Nephron (organoid): ENCODE measurements at regions not wholly inside any gene's neighbourhood (a gene's known extent, or its start where the extent isn't known, plus 50 kb on each side); places are given as distances from the start of the nearest gene placed in this dataset.

Experiments
- H3K27ac Mint-ChIP-seq, 3 experiments: 2 replicates each; pipeline ENCODE4 v1.8.0; 2020; ENCODE audit warnings: mixed read lengths in 3 of 3, mild to moderate bottlenecking in 2 of 3, moderate library complexity in 1 of 3
- H3K27me3 Mint-ChIP-seq: 2 replicates; pipeline ENCODE4 v1.8.0; 2021; ENCODE audit warnings: low read depth, mild to moderate bottlenecking, moderate library complexity, mixed read lengths
- H3K36me3 Mint-ChIP-seq: 2 replicates; pipeline ENCODE4 v1.8.0; 2020; ENCODE audit warnings: low read depth, mixed read lengths
- H3K4me1 Mint-ChIP-seq: 2 replicates; pipeline ENCODE4 v1.8.0; 2020; ENCODE audit warnings: mixed read lengths
- H3K4me3 Mint-ChIP-seq, 3 experiments: 2 replicates each; pipeline ENCODE4 v1.8.0; 2020; ENCODE audit warnings: mild to moderate bottlenecking in 3 of 3, mixed read lengths in 3 of 3, moderate library complexity in 2 of 3
- H3K9me3 Mint-ChIP-seq: 2 replicates; pipeline ENCODE4 v1.8.0; 2020; ENCODE audit warnings: mixed read lengths
- CTCF ChIP-seq, 3 experiments: fragments of 200-600 bp; sonication (generic); IDR thresholded peaks; one replicate each; pipeline ENCODE4 v1.5.0; 2021; ENCODE audit warnings: antibody characterized with exemption in 3 of 3; ENCODE audit not compliant: unreplicated experiment in 3 of 3

GRCh38 chr18:29123706-29124530, 947.0 kb upstream of the CDH2 start:
- no peak overlapping the region for H3K4me3 Mint-ChIP-seq
- no peak for TF ChIP-seq CTCF (IDR thresholded peaks at IDR 0.05; ENCODE audit: unreplicated experiment in 3 of 3)
- H3K9me3 Mint-ChIP-seq = no peaks in the 10 kb centered on the region
- no peak overlapping the region for H3K27ac Mint-ChIP-seq
- H3K4me1 Mint-ChIP-seq = no peaks in the 10 kb centered on the region
- no peaks in the 10 kb centered on the region for H3K36me3 Mint-ChIP-seq
- H3K27me3 Mint-ChIP-seq = peaks cover 4% of the 10 kb centered on the region

- Mint-ChIP-seq H3K4me3 (no peak overlapping the region), H3K27me3 (no peaks in the 10 kb centered on the region), H3K9me3 (no peaks in the 10 kb centered on the region), H3K36me3 (no peaks in the 10 kb centered on the region), H3K27ac (no peak overlapping the region), H3K4me1 (peaks cover 8% of the 10 kb centered on the region)
- no peak for TF ChIP-seq CTCF (IDR thresholded peaks at IDR 0.05; ENCODE audit: unreplicated experiment in 3 of 3)
Observed at GRCh38 chr18:29104671-29105070, 927.7 kb upstream of the CDH2 start.

- Mint-ChIP-seq H3K27ac (peak overlapping the region in 2 of 3 experiments; percentile 28 to 48), H3K27me3 (no peaks in the 10 kb centered on the region), H3K4me3 (no peak overlapping the region), H3K4me1 (peaks cover 8% of the 10 kb centered on the region), H3K9me3 (no peaks in the 10 kb centered on the region), H3K36me3 (no peaks in the 10 kb centered on the region)
- no peak for TF ChIP-seq CTCF (IDR thresholded peaks at IDR 0.05; ENCODE audit: unreplicated experiment in 3 of 3)
Observed at GRCh38 chr18:29104227-29104626, 927.3 kb upstream of the CDH2 start.

GRCh38 chr18:29096079-29096770, 919.3 kb upstream of the CDH2 start:
- Mint-ChIP-seq H3K4me3 (no peak overlapping the region), H3K4me1 (peaks cover 5% of the 10 kb centered on the region), H3K36me3 (no peaks in the 10 kb centered on the region), H3K9me3 (no peaks in the 10 kb centered on the region), H3K27me3 (no peaks in the 10 kb centered on the region), H3K27ac (no peak overlapping the region)
- TF ChIP-seq CTCF (IDR thresholded peaks at IDR 0.05; ENCODE audit: unreplicated experiment in 3 of 3) = no peak

- no peaks in the 10 kb centered on the region for H3K36me3 Mint-ChIP-seq
- no peak overlapping the region for H3K4me3 Mint-ChIP-seq
- no peaks in the 10 kb centered on the region for H3K4me1 Mint-ChIP-seq
- TF ChIP-seq CTCF (IDR thresholded peaks at IDR 0.05; ENCODE audit: unreplicated experiment in 3 of 3) = no peak
- no peak overlapping the region for H3K27ac Mint-ChIP-seq
- H3K27me3 Mint-ChIP-seq = no peaks in the 10 kb centered on the region
- no peaks in the 10 kb centered on the region for H3K9me3 Mint-ChIP-seq
Observed at GRCh38 chr18:29087616-29088246, 910.8 kb upstream of the CDH2 start.
